ENCODE measurements at regions not wholly inside any gene's neighbourhood (a gene's known extent, or its start where the extent isn't known, plus 50 kb on each side); places are given as distances from the start of the nearest gene placed in this dataset.

- TF ChIP-seq, protein P1, sequence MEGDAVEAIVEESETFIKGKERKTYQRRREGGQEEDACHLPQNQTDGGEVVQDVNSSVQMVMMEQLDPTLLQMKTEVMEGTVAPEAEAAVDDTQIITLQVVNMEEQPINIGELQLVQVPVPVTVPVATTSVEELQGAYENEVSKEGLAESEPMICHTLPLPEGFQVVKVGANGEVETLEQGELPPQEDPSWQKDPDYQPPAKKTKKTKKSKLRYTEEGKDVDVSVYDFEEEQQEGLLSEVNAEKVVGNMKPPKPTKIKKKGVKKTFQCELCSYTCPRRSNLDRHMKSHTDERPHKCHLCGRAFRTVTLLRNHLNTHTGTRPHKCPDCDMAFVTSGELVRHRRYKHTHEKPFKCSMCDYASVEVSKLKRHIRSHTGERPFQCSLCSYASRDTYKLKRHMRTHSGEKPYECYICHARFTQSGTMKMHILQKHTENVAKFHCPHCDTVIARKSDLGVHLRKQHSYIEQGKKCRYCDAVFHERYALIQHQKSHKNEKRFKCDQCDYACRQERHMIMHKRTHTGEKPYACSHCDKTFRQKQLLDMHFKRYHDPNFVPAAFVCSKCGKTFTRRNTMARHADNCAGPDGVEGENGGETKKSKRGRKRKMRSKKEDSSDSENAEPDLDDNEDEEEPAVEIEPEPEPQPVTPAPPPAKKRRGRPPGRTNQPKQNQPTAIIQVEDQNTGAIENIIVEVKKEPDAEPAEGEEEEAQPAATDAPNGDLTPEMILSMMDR (IDR thresholded peaks at IDR 0.05; ENCODE audit: low read depth, low read length, poor library complexity, severe bottlenecking), result no peak
- no peak overlapping the region for H3K4me2 ChIP-seq (ENCODE audit: low read length)
- H4K20me1 ChIP-seq (ENCODE audit: control insufficient read depth, insufficient read depth, low read depth, low read length), result no peaks in the 10 kb centered on the region
- no peaks in the 10 kb centered on the region for H3K79me2 ChIP-seq (ENCODE audit: control insufficient read depth, low read length)
- no peaks in the 10 kb centered on the region for H3K27me3 ChIP-seq (ENCODE audit: control insufficient read depth, low read length)
- no peaks in the 10 kb centered on the region for H3K4me1 ChIP-seq (ENCODE audit: control insufficient read depth, low read length)
- H3K9me3 ChIP-seq (ENCODE audit: control insufficient read depth, insufficient read depth, low read length), result no peaks in the 10 kb centered on the region
- no peaks in the 10 kb centered on the region for H3K9me2 ChIP-seq (replicated peaks; ENCODE audit: control insufficient read depth, low read length)
- H3F3A ChIP-seq (ENCODE audit: control insufficient read depth, insufficient read depth), result no peaks in the 10 kb centered on the region
- no peaks in the 10 kb centered on the region for H3K36me3 ChIP-seq (ENCODE audit: control insufficient read depth, low read length)
- no peak overlapping the region for H3K4me3 ChIP-seq (ENCODE audit: low read length)
- H3K27ac ChIP-seq (ENCODE audit: low read depth, low read length), result no peak overlapping the region
These were observed 51.7 kb upstream of the HSF2 start for GRCh38 chr6:122347751-122348150.

Measured in DOHH2 (cell line).